ENCODE measurements at regions not wholly inside any gene's neighbourhood (a gene's known extent, or its start where the extent isn't known, plus 50 kb on each side); places are given as distances from the start of the nearest gene placed in this dataset.
"Not testable (repeated sequence)": the region's sequence is repeated elsewhere in the genome, so short reads cannot be mapped to it uniquely, and the experiment has no call there.

DNA sequence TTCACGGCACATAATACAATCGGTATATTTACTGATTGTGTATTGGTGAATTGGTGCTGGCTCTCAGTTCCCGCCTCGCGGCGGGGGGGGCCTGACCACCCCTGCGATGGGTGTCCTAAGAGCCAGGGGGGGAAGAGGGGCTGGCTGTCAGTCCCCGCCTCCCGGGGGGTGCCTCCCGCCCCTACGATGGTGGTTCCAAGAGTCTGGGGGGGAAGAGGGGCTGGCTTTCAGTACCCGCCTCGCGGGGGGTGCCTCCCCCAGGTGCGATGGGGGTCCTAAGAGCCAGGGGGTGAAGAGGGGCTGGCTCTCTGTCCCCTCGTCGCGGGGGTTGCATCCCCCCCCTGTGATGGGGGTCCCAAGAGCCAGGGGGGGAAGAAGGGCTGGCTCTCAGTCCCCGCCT lies 2321.8 kb upstream of the PCDH20 start:
- TF ChIP-seq, protein P1, sequence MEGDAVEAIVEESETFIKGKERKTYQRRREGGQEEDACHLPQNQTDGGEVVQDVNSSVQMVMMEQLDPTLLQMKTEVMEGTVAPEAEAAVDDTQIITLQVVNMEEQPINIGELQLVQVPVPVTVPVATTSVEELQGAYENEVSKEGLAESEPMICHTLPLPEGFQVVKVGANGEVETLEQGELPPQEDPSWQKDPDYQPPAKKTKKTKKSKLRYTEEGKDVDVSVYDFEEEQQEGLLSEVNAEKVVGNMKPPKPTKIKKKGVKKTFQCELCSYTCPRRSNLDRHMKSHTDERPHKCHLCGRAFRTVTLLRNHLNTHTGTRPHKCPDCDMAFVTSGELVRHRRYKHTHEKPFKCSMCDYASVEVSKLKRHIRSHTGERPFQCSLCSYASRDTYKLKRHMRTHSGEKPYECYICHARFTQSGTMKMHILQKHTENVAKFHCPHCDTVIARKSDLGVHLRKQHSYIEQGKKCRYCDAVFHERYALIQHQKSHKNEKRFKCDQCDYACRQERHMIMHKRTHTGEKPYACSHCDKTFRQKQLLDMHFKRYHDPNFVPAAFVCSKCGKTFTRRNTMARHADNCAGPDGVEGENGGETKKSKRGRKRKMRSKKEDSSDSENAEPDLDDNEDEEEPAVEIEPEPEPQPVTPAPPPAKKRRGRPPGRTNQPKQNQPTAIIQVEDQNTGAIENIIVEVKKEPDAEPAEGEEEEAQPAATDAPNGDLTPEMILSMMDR (IDR thresholded peaks at IDR 0.05; ENCODE audit: extremely low read depth, missing control alignments) = no peak
- DNase-seq (ENCODE audit: low spot score) = no peak

DNA sequence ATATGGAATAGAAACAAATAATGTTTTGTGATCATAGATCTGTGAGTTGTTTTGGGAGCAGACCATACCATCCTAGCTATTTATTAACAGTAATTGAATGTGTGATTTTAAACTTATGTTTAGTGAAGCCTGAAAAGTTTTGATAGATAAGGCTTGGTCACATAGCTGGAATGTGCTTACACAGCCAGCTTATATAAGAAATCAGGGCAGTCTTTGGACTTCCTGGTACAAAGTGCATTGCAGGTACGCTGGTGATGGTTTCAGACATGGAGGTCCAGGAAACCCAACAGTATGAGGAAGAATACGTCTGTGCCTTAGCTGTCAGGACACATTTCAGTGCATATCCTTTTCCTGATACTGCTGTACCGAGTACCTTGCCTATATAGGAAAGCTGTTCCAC lies 2316.2 kb upstream of the PCDH20 start:
- DNase-seq (ENCODE audit: low spot score) = no peak
- TF ChIP-seq, protein P1 (IDR thresholded peaks at IDR 0.05; ENCODE audit: extremely low read depth, missing control alignments) = no peak

DNA sequence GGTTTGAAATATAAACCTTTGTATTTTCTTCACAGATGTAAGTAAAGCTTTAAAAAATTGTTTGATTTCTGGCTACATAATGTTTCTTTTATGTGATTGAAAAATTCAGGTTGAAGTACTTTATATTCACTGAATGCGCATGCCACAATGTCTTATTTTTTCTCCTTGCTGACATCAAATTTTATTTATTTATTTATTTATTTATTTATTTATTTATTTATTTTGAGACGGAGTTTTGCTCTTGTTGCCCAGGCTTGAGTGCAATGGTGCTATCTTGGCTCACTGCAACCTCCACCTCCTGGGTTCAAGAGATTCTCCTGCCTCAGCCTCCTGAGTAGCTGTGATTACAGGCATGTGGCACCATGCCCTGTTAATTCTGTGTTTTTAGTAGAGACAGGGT lies 2296.5 kb upstream of the PCDH20 start:
- DNase-seq (ENCODE audit: low spot score) = not testable (repeated sequence)

DNA sequence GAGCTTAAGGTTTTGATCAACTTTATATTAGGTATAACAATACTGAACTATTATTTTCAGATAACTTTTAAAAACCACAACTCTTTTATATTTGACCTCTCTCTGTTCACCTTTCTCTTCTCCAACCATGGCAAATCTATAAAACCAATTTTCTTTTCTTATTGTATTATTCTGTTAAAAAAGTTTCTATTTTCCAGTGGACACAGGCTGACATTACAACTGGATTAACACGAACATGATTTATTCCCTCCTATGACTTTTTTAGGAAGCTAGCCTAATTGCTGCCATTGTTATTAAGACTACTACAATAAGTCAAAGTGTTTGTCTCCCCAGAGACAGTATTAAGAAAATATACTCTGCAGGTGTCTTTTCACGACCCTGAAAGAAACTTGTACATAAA lies 2291.1 kb upstream of the PCDH20 start:
- DNase-seq (ENCODE audit: low spot score) = no peak
- TF ChIP-seq, protein P1 (IDR thresholded peaks at IDR 0.05; ENCODE audit: extremely low read depth, missing control alignments) = no peak

DNA sequence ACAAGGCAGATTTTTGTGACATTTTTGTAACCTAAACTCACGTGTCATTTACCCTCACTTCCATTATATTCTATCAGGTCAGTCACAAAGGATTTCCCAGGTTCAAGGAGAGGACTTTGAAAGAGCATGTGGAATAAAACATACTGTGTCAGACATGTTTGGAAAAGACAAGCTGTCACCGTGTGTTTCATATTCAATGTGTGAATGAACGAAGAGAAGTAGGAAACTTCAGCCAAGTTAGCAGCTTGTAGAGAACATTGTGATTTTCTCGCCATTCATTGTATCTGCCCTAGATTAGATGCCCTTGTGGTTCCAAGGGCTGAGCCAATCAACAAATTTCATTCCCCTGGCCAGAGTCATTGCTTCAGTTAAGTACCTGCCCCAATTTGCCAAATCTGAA lies 2288.9 kb upstream of the PCDH20 start:
- no peak for DNase-seq (ENCODE audit: low spot score)
- TF ChIP-seq, protein P1 (IDR thresholded peaks at IDR 0.05; ENCODE audit: extremely low read depth, missing control alignments) = no peak

DNA sequence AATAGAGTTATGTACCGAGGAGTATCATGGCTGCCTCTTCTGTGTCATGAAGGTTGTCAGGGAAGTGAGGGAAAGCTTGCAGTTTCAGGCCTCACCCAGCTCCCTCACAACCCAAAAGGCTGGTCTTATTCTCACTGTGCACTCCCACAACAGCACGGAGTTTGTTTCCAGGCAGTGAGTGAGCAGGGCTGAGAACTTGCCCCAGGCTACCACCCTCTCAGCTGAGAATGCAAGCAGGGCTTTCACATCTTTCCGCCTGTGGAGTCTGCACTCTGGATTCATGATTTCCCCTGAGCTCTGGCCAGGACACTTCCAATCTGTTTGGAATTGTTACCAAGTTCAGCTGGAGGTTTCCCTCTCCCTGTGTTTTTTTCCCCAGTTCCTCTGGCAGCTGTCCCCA lies 2284.7 kb upstream of the PCDH20 start:
- TF ChIP-seq, protein P1 (IDR thresholded peaks at IDR 0.05; ENCODE audit: extremely low read depth, missing control alignments) = no peak
- no peak for DNase-seq (ENCODE audit: low spot score)

DNA sequence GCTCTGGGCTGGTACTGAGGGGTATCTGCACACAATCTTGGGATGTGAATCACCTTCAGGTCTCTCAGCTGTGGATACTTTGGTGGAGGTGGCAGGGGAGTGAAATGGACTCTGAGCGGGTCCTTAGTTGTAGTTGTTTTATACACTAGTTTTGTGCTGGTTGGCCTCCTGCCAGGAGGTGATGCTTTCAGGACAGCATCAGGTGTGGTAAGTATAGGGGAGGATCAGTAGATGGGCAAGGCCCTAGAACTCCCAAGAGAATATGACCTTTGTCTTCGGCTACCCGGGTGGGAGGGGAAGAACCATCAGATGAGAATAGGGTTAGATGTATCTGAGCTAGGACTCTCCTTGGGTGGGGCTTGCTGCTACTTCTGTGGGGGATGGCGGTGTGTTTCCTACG lies 2284.3 kb upstream of the PCDH20 start:
- TF ChIP-seq, protein P1 (IDR thresholded peaks at IDR 0.05; ENCODE audit: extremely low read depth, missing control alignments) = no peak
- DNase-seq (ENCODE audit: low spot score) = no peak

DNA sequence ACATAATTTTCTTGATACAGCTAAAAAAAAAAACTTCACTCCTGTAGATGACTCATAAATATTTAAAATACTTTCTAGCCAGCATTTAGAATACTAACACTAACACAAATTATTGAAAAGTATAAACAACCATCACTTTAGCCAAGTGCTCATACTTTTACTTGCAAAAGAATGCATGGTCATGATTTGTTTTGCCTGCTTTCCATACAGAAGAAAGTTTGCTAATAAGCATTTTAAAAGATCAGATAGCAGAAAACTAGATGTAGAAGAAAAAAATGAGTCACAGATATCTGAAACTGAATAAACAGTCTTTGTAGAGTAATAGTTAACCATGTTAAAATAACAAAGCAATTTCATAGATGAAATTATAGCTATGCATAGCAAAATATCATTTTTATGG lies 2280.4 kb upstream of the PCDH20 start:
- TF ChIP-seq, protein P1 (IDR thresholded peaks at IDR 0.05; ENCODE audit: extremely low read depth, missing control alignments) = no peak
- no peak for DNase-seq (ENCODE audit: low spot score)
